ENCODE measurements at regions not wholly inside any gene's neighbourhood (a gene's known extent, or its start where the extent isn't known, plus 50 kb on each side); places are given as distances from the start of the nearest gene placed in this dataset.

GRCh38 chr2:204362581-204362980, 182.7 kb upstream of the PARD3B start:
- Histone ChIP-seq H3K23me2 (ENCODE audit: insufficient read length, low read depth, low read length, poor library complexity, severe bottlenecking) (no peaks in the 10 kb centered on the region), H2AK5ac (ENCODE audit: insufficient read length, low read length) (no peak overlapping the region), H3K4ac (ENCODE audit: low read depth, low read length) (no peak overlapping the region), H3K79me1 (ENCODE audit: insufficient read depth, low read depth, low read length, poor library complexity, severe bottlenecking) (no peaks in the 10 kb centered on the region), H3K9ac (ENCODE audit: extremely low read depth, insufficient read length, low read length) (no peak overlapping the region), H4K20me1 (ENCODE audit: control insufficient read depth, insufficient read depth, insufficient read length) (no peaks in the 10 kb centered on the region), H3K27me3 (ENCODE audit: insufficient read depth, low read length) (no peaks in the 10 kb centered on the region), H4K5ac (ENCODE audit: insufficient read length, low read depth, low read length) (no peak overlapping the region), H4K8ac (replicated peaks; ENCODE audit: insufficient read length, low read depth, low read length) (no peak overlapping the region), H2BK12ac (ENCODE audit: insufficient read length, low read depth, low read length) (no peak overlapping the region), H3K18ac (ENCODE audit: insufficient read length, low read depth, low read length) (no peak overlapping the region), H3K23ac (ENCODE audit: insufficient read length, low read depth, low read length) (no peak overlapping the region), H3K4me2 (ENCODE audit: insufficient read depth, insufficient read length, low read length) (no peak overlapping the region), H2AFZ (ENCODE audit: low read length) (no peak overlapping the region), H2BK5ac (ENCODE audit: insufficient read length, low read length) (no peak overlapping the region), H3K14ac (ENCODE audit: insufficient read depth, low read length) (no peak overlapping the region), H3K4me1 (ENCODE audit: insufficient read depth, low read length) (no peaks in the 10 kb centered on the region), H3K79me2 (ENCODE audit: insufficient read depth, low read length) (no peaks in the 10 kb centered on the region), H3K9me3 (ENCODE audit: control insufficient read depth, low read depth, low read length) (no peaks in the 10 kb centered on the region), H2BK20ac (ENCODE audit: low read depth, low read length, poor library complexity, severe bottlenecking) (no peak overlapping the region), H3K27ac (ENCODE audit: insufficient read length, low read depth, low read length) (no peak overlapping the region), H2BK15ac (ENCODE audit: low read depth, low read length) (no peak overlapping the region), H3K56ac (ENCODE audit: insufficient read length, low read depth, low read length) (no peak overlapping the region), H2BK120ac (ENCODE audit: low read depth, low read length, poor library complexity, severe bottlenecking) (no peak overlapping the region), H4K91ac (ENCODE audit: insufficient read length, low read depth, low read length) (no peak overlapping the region), H3T11ph (ENCODE audit: low read length) (no peak overlapping the region)
- Mint-ChIP-seq H3K9me3 (no peaks in the 10 kb centered on the region), H3K27ac (no peak overlapping the region), H3K4me1 (no peaks in the 10 kb centered on the region; a peak in 1 of 4 replicates), H3K27me3 (ENCODE audit: low read depth) (no peaks in the 10 kb centered on the region), H3K36me3 (ENCODE audit: insufficient read depth in 1 of 3, low read depth in 3 of 3) (no peaks in the 10 kb centered on the region), H3K4me3 (no peak overlapping the region)
- no peak for TF ChIP-seq CTCF (conservative IDR thresholded peaks at IDR 0.05)
- no CpG with 5 or more reads among the region's 2 CpGs for WGBS (ENCODE audit: extremely low coverage, insufficient read length, low lambda C conversion rate)
- no peak for DNase-seq

Measured in H9 (cell line).